HCEC 1CT (cell line): ENCODE measurements at regions not wholly inside any gene's neighbourhood (a gene's known extent, or its start where the extent isn't known, plus 50 kb on each side); places are given as distances from the start of the nearest gene placed in this dataset.

Source experiments
- DNase-seq: peaks from one replicate; pipeline ENCODE4 v3.0.0-alpha.2; 2017

DNA sequence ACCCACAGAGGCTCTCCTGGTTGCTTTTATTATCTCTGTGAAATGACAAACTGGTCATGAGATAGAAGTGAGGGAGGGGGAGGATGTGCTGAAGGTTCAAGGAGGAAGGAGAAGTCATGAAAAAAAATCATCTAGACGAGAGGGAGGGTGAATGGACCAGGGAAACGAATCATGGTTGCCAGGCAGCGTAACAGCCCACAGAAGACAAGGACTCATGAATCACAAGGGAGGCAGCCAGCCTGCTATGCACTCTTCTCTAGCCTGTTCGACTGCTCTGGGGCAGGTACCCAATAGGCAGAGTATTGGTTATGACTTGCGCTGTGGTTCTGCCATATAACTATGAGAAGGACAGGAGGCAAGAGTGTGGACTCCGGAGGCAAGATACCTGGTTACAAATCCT, 475.2 kb downstream of the CDK5RAP2 start:
- DNase-seq, result no peak

GRCh38 chr9:120100595-120100994, 479.4 kb downstream of the CDK5RAP2 start:
- DNase-seq, result no peak

- no peak for DNase-seq
These were observed 480.9 kb downstream of the CDK5RAP2 start for GRCh38 chr9:120099065-120099464.

- no peak for DNase-seq
These were observed 481.4 kb downstream of the CDK5RAP2 start for GRCh38 chr9:120098584-120098983.

DNA sequence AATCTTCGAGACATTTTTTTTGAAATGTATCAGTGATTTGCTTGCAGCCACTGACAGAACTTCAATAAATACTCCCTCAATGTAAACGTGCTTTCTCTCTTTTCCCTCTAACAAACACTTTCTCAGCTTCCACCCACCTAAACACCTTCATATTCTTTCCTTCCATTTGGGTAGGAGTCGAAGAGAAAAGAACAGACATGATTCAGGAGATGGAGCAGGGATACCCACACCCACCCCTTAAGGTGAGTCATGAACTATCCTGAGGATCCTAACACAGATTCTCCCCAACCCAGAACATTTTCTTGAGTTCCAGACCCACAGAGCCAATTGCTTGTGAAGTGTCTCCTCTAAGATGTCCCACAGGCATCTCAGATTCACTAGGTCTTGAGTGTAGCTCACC, 488.8 kb downstream of the CDK5RAP2 start:
- DNase-seq, result no peak

DNA sequence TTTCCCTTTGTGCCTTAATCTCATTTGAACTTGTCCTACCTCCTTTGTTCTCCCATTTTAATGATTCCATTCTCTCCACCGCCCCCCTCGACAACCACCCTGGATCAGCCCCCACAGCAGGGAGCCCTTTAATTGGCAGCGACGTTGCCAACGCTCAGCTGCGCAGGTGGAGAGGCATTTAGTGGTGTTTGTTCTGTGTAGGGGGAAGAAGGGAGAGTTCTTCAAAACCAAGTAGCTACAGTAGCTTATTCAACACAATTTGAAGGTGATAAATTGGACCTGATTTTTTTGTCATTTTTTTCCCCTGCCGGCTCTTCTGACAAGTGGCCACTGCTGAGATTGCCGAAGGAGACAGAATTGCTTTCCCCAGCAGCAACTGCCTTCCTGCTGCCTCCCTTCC, 499.1 kb downstream of the CDK5RAP2 start:
- DNase-seq, result no peak

GRCh38 chr9:120078112-120078511, 501.9 kb downstream of the CDK5RAP2 start:
- DNase-seq, result no peak

GRCh38 chr9:120071760-120072159, 508.2 kb downstream of the CDK5RAP2 start:
- DNase-seq, result no peak

DNA sequence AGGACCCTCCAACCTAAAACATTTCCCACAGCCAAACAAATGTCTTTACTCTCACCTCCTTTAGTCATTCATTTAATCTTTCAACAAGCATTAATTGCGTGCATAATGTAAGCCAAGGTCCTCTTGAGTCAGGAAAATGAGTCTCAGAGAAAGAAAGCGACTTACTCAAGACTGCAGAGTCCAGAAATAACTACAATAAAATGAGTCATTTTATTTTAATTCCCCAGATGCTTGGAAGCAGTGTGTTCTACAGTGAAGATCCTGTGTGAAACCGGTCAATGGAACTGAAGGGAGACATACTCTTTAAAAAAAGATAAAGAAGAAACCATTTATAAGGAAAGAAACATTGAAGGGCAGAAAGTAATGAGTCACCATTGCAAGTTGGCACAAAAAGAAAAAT, 513.7 kb downstream of the CDK5RAP2 start:
- no peak for DNase-seq

- no peak for DNase-seq
These were observed 514.8 kb downstream of the CDK5RAP2 start for GRCh38 chr9:120065151-120065550.

DNA sequence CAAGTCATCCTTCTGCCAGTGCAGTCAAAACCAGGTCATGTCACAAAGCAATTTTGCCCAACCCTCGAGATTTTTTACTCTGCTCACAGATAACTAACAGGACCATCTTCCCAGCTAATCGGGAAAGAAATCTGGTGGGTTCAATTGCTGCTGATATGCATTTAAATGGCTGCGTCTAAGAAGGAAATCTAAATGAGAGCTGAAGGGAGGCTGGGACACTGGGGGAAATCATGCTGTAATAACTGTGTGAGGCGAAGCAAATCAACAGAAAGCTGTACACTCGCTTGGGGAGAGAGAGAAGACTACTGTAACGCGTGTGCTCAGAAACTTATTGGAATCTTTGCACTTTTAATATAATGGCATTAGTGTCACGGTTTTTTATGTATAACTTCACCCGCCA, 535.0 kb downstream of the CDK5RAP2 start:
- DNase-seq, result no peak

DNA sequence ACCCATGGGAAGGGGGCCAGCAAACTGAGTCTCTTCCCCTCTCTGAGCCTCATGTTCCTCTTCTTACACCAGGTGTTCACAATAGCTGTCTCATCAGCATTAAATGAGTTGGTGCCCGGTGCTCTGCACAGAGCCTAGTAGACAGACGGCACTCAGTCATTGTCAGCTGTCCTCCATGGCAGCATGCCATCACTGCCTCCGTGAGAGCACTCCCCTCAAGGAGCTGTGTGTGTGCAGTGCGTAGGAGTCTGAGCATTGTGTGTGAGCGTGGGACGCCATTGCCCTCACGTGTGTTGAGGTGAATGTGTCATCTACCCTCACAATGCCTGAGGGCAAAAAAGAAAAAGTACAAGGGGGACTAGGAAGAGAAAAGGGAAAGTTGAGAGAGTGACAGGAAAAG, 536.5 kb downstream of the CDK5RAP2 start:
- DNase-seq, result no peak

- no peak for DNase-seq
These were observed 539.1 kb downstream of the CDK5RAP2 start for GRCh38 chr9:120040896-120041295.

GRCh38 chr9:120038342-120038741, 541.6 kb downstream of the CDK5RAP2 start:
- DNase-seq, result no peak

DNA sequence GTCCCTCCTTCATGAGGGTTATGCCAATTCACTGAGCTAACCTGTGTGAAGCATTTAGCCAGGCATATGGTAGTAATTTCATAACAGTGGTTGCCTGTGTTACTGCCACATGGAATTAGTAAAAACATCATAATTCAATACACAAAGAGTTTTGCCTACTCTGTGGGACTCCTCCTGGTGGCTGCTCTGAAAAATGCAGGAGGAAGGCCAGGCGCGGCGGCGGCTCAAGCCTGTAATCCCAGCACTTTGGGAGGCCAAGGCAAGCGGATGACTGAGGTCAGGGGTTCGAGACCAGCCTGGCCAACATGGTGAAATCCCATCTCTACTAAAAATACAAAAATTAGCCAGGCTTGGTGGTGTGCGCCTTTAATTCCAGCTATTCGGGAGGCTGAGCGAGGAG, 547.3 kb downstream of the CDK5RAP2 start:
- DNase-seq, result no peak

- no peak for DNase-seq
These were observed 549.1 kb downstream of the CDK5RAP2 start for GRCh38 chr9:120030847-120031246.

DNA sequence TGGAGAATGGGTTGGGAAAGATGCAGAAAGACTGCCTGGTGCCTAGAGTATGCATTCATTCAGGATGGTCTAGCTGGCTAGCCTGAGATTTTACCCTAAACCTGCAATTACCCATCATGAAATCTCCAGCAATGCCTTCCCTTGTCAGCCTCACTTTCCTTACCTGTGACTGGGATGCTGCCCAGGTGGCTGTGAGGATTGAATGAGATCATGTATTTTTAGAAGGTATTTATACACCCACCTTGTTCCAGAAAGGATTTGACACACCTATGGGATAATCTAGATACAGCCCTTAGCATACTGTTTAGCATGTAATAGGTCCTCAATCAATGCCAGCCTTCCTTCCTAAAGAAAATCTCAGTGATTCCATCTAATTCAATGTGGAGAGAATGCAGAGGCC, 561.4 kb downstream of the CDK5RAP2 start:
- no peak for DNase-seq

GRCh38 chr9:120018037-120018436, 561.9 kb downstream of the CDK5RAP2 start:
- DNase-seq, result no peak

- DNase-seq, result no peak
These were observed 563.7 kb downstream of the CDK5RAP2 start for GRCh38 chr9:120016231-120016630.

DNA sequence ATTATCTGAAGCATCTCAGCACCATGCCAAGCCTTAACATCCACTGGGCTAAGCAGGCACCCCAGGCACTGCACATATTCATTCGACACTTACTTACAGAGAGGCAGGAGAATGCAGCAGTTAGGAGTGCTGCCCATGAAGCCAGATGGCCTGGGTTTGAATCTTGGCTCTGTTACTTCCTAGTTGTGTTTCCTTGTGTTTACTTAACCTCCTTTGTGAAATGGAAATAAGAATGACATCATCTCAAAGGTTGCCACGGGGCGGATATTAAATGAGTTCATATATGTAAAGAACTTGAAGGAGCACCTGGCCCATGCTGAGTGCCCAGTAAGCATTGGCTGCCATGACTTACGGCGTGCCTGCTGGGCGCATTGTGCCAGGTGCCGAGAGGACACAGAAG, 565.2 kb downstream of the CDK5RAP2 start:
- DNase-seq, result no peak

DNA sequence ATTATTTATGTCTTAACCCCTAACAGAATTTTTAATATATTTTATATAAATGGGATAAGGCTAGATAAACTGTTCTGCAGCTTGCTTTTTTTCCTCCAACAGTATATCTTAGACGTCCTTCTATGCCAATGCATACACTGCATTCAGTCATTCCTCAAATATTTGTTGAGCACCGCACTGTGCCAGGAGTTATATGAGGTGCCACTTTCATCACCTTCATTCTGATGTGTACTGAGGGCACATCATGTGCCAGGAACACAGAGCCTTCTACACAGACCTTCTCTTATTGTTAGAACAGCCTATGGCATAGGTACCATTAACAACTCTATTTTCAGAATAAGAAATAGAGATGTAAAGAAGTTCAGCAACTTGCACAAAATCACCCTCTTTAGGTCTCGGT, 570.1 kb downstream of the CDK5RAP2 start:
- DNase-seq, result no peak

- no peak for DNase-seq
These were observed 578.4 kb downstream of the CDK5RAP2 start for GRCh38 chr9:120001536-120001935.

DNA sequence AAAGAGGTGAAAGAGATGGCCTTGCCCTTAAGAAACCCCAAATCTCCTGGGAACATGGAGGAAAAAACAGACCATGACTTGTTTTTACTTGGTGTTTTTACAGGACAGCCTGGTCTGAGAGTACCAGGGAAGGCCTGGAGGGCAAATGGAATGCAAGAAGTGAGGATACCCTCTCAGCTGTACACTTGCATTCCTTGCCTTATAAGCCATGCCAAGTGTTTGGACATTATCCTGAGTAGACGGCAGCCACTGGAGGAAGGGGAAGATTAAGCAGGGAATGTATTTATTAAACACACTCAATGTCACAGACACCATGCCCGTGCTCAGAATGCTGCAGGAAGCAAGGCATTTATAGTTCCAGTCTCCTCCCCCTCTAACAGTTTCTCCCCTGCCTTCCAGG, 581.4 kb downstream of the CDK5RAP2 start:
- DNase-seq, result no peak

- DNase-seq, result no peak
These were observed 588.2 kb downstream of the CDK5RAP2 start for GRCh38 chr9:119991797-119992196.

DNA sequence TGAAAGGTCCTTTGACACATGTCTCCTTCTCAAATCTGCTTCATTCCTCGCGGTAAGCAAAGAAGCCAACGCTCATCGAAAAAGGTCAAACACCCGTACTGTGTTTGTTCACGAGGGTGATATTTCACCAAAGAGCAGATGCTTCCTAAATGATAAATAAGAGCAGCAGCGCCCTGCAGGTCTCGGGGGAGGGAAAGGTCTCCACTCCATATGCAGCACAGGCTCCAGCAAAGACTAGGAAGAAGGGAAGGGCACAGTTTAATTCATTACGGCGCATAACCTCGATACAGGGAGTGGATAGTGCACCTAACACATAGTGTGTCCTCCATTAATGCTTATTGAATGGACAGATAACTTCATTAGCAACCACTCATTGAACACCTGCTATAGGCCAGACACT, 593.3 kb downstream of the CDK5RAP2 start:
- no peak for DNase-seq

DNA sequence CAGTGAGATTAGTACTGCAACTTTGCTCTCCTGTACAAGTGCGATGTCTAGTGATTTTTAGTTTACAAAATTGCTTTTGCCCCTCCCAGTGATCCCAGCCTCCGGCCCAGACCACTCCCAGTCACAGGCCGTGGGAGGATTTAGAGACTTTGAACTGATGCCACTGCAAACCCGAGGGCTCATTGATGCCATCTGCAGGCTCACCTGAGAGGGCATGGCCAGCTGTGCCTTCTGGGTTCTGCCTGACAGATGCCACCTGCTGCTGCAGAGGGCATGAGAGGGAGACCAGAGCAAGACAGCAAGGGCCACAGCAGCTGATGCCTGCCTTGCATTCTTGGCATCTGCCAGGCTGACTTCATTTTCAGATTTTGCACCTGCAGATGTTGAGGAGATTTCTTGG, 593.8 kb downstream of the CDK5RAP2 start:
- no peak for DNase-seq
